CD4-positive, alpha-beta T cell treated with Interleukin-17A for 4 hours (primary cell): ENCODE measurements at regions not wholly inside any gene's neighbourhood (a gene's known extent, or its start where the extent isn't known, plus 50 kb on each side); places are given as distances from the start of the nearest gene placed in this dataset.

Experiments used
- DNase-seq: peaks from one replicate; pipeline ENCODE4 v3.0.0-alpha.2; 2020; ENCODE audit warnings: mixed read lengths

DNA sequence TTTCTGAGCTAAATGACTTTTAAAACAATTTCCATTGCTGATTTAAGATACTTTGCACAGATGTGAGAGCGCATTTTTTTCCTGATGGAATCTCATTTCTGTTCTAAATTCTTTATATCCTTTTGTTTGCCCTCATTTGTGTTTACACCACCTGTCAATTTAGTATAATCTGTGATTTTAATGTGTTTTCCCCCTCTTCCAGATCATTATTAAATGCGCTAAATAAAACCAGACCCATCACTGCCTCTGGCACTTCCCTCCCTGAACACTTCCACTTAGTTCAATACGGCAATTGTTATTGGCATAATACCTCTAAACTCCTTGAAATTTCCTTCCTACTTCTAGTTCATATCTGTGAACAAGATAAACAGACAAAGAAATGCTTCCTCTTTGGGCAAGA is 186.9 kb upstream of the ADGRL2 start:
- no peak for DNase-seq

DNA sequence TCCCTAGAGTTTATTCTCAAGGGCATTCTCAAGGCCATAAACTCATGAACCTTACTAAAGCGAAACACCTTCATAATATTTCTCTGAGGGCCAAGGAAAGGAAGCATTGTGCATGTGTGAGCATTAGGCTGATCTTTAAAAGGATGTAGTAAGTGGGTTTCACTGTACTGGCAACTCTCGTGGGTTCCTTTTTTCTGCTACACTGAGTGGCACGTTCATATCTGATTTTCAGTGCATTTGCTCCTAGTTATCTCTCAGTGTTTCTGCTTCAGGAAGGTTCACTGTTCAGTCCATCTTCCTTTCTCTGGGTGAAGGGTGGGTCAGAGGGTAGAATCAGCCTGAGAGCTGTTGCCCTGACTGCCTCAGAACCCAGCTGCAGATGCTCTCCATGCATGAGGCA is 192.8 kb upstream of the ADGRL2 start:
- DNase-seq = no peak

DNA sequence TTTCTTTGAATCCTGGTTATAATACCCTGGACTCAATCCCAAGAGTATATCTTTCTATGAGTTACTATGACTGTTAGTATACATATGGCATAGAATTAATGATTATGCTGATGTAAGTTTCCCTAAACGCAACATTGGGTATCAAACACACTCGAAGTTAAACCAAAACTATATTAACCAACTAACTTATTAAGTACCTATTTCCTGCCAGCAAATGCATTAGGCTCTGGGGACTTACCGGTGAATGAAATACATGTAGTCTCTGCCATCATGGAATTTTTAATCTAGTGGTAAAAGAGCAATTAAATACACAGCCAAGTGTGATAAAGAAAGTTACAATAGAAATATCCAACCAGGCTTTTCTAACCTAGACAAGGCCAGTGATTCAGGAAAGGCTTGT is 193.6 kb upstream of the ADGRL2 start:
- no peak for DNase-seq

DNA sequence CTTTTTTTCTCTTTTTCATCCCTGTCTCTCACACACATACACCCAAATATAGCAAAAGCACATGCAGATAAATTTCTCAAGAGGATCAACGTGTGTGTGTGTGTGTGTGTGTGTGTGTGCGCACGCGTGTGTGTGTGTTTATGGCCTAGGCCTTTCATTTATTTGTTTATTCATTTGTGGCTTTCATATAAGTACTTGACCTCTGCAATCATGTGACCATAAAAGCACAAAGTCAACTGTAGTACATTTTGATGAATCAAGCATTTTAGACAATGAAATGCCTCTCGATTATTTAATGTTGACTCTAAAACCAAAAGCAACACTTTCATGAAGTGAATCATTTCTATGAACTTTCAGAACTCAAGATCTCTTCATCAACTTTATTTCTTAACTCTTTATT is 194.1 kb upstream of the ADGRL2 start:
- no peak for DNase-seq

DNA sequence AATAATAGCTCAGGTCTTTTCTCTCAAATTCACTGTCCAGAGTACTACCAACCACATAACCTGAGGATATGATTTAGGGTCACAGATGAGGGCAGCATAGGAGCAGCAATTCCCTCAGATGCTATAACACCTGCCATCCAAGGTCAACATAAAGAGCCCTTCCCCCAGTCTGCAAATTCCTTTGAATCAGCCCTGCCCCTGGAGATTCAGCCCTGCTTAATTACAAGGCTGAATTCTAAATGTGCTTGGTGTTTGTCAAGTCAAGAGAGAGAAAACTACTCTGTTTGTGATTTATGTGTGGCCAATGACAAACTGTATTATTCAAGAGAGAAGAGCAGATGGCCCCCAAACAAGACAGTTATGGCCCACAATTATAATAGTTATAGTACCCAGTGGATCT is 195.7 kb upstream of the ADGRL2 start:
- DNase-seq = no peak

DNA sequence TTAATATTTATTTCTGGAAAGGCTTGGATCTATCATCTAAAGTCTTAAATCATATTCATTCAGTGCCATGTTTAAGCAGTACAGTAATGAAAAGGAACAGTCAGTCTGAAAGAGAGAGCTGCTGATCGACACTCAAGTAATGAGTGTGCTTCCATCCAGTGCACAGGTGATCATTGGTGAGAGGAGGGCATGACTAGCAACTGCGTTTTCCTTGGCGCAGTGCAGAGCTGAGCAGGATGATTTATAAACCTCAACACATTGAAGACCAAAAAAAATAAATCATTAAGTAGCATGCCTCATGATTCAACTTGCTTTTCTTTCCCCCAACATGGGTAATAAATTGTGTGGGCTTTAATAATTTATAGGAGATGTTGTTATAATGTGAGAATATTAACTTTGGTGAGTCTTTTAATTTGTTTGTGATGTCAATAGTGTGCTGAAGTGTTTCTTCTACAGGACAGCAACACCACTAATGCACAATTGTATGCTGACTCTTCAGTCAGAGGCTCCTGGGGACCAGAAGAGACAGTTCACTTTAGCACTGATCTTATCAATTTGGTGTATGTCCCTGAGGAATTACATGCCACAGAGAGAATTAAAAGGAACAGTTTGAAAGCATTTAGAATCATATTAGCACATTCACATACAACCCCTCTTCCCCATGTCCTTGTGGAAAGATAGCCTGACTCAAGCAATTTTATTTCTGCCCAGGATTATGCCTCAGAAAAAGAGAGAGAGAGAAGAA is 199.7 kb upstream of the ADGRL2 start:
- DNase-seq = no peak

DNA sequence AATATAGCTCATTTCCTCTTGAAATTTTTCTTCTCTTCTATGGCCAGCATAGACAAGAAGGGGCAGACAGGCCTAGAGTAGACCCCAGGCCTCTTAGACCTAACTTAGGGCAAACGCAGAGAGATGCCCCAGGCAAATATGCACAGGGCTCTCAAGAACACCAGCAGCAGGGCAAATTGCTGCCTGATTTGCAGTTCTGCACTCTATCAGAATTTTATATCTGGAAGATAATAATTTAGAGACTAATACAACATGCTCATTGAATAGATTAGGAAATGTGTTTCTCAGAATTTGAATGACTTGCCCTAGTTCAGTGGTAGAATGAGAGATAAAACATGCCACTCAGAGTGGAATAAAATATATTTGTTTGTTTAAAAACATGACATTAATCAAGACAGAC is 200.4 kb upstream of the ADGRL2 start:
- DNase-seq = no peak

DNA sequence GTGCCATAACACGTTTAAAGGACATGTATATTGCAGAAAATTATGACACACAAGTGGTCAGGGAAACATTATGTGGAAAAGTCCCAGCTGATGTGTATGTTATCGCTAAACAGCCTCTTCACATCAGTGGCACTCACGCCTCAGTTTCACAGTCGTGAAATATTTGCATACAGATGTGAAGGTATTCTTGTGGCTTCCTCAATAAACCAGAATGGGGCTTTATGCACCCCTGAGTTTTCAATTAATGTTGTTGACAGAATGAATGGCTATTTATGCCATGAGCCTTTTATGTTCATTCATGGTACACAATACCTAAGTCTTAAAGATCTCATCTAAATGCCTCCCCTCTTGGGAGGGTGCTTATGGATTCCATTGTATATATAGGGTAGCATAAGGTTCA is 202.1 kb upstream of the ADGRL2 start:
- DNase-seq = no peak

DNA sequence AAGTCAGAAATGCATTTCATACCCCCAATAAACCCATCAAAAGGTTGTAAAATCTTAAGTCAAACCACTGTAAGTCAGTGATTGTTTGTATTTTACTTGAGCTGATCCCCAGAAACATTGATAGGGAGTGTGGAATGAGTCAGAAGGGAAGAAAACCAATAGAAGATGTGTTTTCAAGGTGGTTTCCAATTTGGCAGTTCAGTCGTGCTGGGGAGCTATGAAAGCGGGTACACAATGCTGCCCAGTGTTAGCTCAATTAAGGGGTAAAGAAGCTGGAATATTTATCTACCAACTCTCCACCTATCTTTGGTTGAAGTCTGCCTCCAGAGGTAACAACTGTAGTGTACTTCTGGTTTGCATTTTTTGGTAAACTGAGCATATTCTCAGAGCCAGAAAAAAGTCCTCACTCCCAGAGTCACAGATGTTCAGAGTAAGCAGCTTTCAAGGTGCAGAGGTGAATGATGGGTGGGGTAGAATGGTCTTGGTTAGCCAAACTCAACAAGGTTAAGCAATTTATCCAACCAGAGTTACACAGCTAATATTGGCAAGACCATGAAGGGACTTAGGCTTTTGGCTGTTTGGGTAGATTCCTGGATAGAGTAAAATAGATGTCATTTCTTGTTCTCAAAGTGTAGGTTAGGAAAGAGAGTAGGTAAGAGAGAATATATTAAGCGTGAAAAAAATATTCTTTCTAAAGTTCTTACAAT is 202.9 kb upstream of the ADGRL2 start:
- DNase-seq = no peak

DNA sequence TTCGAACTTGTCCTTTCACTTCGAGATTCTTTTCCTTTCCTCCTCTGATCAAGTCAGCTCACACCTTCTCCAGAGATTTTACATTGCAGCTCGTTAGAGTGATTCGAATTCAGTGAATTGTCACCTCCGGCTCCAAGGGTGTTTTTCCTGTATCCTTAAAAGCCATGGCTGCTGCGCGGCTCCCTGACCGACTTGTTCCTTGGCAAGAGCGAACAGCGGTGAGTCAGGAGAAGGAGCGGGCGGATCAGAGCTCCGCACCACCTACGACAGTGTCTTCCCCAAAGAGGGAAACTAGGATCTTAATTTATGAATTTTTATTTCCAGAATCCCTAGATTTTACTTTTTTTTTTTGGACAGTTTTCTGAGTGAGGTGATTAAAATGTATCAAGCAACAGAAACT is 204.4 kb upstream of the ADGRL2 start:
- DNase-seq = no peak

DNA sequence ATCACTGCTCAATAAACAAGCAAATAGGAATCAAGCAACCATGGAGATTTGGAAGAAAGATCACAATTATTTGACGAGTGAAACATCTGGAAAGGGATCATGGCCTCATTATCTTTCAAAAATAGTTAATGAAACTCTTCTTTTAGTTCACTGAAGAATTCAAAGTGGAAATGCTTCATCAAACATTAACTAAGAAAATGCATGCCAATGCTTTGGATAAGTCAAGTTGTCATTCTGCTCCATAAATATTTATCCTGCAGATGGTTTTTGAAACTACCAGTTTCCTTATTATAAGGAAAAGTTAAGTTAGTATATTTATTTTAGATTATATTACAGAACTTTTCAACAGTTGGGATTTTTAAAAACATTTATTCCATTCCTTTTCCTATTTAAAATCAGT is 206.5 kb upstream of the ADGRL2 start:
- no peak for DNase-seq

DNA sequence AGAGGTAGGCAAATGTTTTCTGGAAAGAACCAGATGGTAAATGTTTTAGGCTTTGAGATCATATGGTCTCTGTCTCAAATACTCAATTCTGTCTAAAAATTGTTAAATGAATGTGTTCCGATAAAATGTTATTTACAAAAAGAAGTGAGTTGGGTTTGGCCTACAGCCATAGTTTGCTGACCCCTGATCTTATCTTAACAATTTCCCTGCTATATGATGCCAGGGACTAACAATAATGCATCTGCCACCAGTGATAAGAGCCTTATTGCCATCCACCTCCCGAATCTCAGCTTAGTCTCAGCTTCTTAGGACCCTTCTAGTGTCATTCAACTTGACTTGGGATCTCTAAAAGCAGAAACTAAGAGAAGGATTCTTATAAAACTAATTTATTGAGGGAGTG is 208.5 kb upstream of the ADGRL2 start:
- DNase-seq = no peak

DNA sequence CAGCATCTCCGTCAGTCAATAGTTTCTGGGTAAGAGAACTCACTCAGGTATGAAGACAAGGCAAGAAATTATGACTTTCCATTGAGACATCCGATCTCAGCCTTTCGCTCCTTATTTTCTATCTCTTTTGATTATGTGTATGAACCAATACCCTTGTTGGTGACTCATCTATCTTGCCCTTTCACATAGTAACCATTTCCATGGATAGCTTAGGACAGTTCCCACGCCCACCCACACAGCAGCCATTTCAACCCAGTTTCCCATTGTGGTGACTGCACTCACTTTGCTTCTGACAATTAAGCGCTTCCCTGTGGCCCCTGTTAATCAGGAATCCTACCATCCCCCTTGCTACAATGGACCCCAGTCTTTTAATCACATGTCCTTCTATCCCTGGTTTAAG is 210.6 kb upstream of the ADGRL2 start:
- DNase-seq = no peak

DNA sequence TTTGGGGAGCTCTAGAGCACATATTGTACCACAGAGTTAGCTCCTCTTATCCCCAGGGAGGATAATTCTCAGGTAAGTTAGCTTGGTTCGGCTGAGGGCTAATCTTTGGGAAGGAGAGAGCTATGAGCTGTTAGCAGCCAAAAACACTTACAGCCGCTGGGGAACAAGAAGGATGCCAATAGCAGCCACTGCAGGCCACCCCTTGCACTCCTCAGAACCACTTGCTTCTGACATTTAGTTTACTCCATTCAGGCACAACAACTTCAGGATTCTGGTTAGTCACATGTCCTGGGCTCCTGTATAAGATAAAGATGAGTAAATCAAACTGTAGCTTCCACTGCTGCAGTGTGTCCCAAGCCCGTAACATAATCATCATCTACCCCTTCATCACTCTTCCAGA is 212.6 kb upstream of the ADGRL2 start:
- DNase-seq = no peak

DNA sequence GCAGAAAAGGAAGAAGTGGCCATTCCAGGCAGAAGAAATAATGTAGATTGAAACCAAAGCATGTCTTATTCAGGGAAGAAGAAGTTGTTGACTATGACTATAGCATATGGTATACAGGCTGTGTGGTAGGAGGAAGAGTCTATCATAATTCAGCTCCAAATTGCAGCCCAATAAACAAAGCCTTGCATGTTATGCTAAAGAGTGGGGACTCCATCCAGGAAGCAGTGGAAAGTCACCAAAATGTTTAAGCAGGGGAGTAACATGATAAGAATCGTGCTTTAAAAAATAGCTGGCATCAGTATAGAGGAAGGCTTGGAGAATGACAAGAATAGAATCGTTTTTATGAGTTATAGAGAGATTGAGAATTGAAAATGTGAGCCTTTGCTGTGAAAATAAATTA is 213.3 kb upstream of the ADGRL2 start:
- DNase-seq = no peak

DNA sequence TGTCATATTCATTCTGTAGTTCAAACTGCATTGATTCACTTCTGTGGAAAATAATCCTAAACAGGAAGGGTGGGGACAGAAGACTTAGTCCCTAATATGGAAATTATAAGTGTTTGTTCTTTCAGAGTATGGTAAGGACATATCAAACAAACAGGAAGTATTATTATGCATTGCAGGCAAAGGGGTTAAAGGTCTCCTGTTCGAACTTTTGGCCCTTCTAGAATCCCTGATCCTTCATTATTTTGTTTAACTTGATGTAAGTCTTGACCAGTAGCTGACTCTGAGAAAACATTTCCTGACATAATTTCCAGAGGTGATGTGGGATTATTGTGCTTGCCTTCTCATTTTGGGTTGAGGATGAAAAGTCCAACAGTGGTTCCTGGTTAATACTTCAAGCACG is 215.4 kb upstream of the ADGRL2 start:
- no peak for DNase-seq

DNA sequence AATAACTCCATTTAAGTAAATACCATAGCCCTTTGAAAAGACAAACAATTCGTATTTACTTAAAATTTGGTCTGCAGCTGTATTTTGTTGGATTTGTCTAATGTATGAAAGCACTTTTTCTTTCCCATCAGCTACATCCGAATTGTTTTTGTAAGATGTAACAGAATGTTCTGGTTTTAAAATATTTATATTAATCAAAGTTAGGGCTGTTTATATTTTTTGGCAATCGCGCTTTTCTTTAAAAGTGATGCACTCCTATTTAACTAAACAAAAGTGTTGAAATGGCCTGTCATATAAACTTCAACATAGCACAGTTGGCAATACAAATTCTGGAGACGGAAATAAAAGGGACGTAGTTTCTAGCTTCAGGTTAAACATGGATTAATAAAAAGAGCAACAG is 216.3 kb upstream of the ADGRL2 start:
- DNase-seq = no peak

DNA sequence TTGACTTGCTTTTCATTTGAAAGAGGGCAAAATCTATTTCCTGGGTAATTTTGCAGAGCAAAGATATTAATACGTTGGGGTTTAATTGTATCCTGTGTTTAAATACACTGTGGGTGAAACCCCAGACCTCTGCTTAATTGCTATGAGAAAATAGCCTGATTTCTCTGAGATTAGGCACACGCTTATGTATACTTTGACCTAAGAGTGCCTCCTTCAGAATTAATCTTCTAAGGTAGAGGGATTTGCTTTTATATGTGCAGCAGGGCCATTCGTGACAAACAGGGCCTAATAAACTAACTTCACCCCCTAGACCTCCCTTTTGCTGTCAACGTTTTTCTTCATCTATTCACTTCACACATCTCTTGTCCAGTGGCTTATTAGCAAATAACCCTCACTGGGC is 216.9 kb upstream of the ADGRL2 start:
- DNase-seq = no peak

DNA sequence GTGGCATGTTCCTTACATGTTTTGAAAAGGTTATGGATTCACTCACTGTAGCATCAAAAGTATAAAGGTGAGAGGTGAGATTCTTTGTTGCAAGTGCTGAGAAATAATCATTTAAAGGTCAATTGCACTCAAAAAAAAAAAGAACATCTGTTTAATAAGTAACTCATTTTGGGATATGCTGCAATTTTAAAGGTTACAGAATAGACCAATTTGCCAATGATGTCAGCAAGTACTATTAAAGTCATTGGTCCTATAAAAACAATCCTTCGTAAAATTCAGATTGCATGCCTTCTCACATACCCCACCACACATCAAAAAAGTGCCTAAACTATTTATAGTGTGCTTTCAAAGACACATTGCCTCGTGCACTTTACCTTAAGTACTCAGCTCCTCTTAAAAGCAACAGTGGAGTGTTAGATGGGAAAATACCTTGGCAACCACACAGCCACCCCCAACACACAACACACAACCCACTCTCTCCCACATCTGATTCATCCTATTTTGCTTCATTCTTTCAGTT is 218.2 kb upstream of the ADGRL2 start:
- no peak for DNase-seq

DNA sequence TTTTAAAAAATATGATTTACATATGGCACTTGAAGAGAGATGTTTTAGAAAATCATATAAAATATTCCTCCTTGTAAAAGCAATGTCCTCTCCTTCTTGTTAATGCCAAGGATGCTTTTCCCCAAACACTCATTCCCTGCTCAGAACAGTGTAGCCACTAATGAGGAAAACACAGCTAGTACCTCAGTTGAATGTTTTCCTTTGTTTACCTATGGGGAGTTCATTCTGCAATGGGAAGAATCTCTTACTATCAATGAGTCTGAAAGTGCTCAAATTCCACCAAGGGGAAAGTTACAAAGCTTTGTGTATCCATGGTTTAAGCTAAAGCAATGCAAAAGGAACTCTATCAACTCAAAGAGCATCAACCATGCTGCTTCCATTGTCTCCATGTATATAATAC is 221.9 kb upstream of the ADGRL2 start:
- no peak for DNase-seq

DNA sequence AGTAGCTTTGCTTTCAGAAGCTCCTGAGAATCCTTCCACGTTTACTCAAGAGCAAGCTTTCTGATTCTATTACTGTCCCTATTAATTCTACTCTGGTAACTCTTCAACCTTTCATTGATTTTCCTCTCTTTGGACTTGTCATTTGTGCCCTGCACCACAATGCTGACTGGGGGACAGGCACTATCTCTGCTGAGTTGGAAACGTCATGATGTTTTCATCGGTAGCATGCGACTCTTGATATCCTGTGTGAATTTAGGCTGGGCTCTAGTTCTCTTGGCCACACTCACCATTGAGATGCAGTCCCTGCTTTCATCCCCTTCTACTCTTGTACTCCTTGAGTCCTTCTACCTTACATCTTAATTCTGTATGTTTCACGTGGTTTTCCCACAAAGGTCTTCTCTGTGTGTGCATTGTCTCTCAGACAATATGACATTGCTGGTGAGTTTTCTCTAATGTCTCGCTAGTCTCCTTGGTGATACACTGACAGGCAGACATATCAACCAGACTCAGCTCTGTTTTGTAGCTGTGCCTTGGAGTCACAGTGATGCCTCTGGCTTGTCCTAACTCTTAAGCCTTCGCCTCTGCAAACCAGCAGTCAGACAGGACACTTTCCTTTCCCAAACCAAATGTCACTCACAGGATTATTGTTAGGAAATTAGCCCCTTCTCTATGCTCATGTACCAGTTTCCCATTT is 223.6 kb upstream of the ADGRL2 start:
- DNase-seq = no peak

DNA sequence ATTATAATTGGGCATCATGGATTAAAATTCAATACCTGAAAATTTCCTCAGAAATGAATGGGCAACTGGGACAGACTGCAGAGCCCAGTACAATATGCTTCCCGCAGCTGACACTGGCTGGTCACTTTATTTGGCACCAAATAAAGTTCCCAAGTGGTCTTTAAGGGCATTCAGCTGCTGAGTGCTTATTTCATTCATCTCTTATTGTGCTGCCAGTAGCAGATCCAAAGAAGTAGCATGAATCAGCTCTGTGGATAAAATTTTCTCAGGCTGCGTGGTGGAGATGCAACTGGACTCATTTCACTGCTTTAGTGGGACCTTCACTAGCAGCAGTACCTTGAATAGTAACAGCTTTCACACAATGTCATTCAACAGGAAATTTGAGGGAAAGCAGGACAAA is 226.3 kb upstream of the ADGRL2 start:
- no peak for DNase-seq

DNA sequence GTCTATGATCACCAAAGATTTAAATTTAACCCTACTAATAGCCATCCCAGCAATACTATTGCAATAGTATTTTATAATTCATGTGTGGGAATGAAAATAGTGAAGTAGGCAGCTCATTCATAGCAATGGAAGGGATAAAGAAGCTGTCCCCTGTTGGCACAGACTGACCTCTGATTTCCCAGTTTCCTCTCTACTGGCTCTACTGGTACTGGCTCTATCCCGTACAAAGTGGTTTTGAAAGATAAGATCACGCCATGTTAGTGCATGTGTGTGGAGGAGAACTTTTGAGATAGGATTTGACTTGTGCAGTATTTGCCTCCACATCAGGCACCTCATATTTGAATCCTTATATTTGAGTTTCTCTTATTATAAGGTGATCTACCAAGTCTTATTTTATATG is 227.3 kb upstream of the ADGRL2 start:
- DNase-seq = no peak

DNA sequence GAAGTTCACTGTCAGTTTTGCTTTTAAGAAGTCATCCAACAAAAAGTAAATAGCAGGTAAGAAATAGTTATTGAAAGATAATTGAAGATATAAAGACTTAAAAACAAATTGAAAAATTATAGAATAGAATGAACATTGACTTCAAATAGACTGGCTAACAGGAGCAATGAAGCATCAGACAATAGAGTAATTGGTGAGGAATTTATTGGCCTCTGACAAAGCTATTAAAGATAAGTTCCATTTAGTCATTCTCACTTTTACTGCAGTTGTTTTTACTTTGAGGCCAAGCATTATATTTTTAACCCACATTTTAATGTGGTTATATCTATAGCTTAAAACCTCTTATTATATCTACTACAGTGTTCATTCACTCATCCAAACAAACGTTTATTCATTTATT is 228.8 kb upstream of the ADGRL2 start:
- DNase-seq = no peak
